HPDE6-E6E7 (cell line): ENCODE measurements at regions not wholly inside any gene's neighbourhood (a gene's known extent, or its start where the extent isn't known, plus 50 kb on each side); places are given as distances from the start of the nearest gene placed in this dataset.
"Not testable (repeated sequence)": the region's sequence is repeated elsewhere in the genome, so short reads cannot be mapped to it uniquely, and the experiment has no call there.

Experiments
- DNase-seq: peaks from one replicate; pipeline ENCODE4 v3.0.0; 2011; ENCODE audit warnings: missing footprints; ENCODE audit errors: extremely low spot score

GRCh38 chr6:135605278-135605790, 107.8 kb upstream of the AHI1 start:
- no peak for DNase-seq

- DNase-seq, result no peak
Observed at GRCh38 chr6:135606392-135606791, 108.9 kb upstream of the AHI1 start.

- DNase-seq, result no peak
Observed at GRCh38 chr6:135608031-135608430, 110.5 kb upstream of the AHI1 start.

- not testable (repeated sequence) for DNase-seq
Observed at GRCh38 chr6:135610192-135610591, 112.7 kb upstream of the AHI1 start.

GRCh38 chr6:135616655-135617054, 119.1 kb upstream of the AHI1 start:
- DNase-seq, result no peak

- no peak for DNase-seq
Observed at GRCh38 chr6:135617222-135617621, 119.7 kb upstream of the AHI1 start.

- DNase-seq, result no peak
Observed at GRCh38 chr6:135622081-135622480, 124.5 kb upstream of the AHI1 start.

- DNase-seq, result no peak
Observed at GRCh38 chr6:135623979-135624378, 126.4 kb upstream of the AHI1 start.

- no peak for DNase-seq
Observed at GRCh38 chr6:135624402-135625295, 127.1 kb upstream of the AHI1 start.

GRCh38 chr6:135626001-135626400, 128.5 kb upstream of the AHI1 start:
- DNase-seq, result not testable (repeated sequence)

- DNase-seq, result no peak
Observed at GRCh38 chr6:135627092-135627715, 129.7 kb upstream of the AHI1 start.

GRCh38 chr6:135630789-135631376, 133.3 kb upstream of the AHI1 start:
- no peak for DNase-seq

GRCh38 chr6:135631821-135632220, 134.3 kb upstream of the AHI1 start:
- no peak for DNase-seq

GRCh38 chr6:135633573-135633972, 136.0 kb upstream of the AHI1 start:
- DNase-seq, result no peak

GRCh38 chr6:135637701-135638100, 140.2 kb upstream of the AHI1 start:
- DNase-seq, result no peak

GRCh38 chr6:135638108-135638507, 140.6 kb upstream of the AHI1 start:
- no peak for DNase-seq

- DNase-seq, result no peak
Observed at GRCh38 chr6:135640048-135640447, 142.5 kb upstream of the AHI1 start.

GRCh38 chr6:135640449-135641111, 143.0 kb upstream of the AHI1 start:
- no peak for DNase-seq

GRCh38 chr6:135642912-135643311, 145.4 kb upstream of the AHI1 start:
- no peak for DNase-seq

GRCh38 chr6:135644394-135644793, 146.9 kb upstream of the AHI1 start:
- no peak for DNase-seq

- no peak for DNase-seq
Observed at GRCh38 chr6:135647521-135647920, 150.0 kb upstream of the AHI1 start.
